RWPE1 (cell line): ENCODE measurements at regions not wholly inside any gene's neighbourhood (a gene's known extent, or its start where the extent isn't known, plus 50 kb on each side); places are given as distances from the start of the nearest gene placed in this dataset.

Experiments used
- CTCF ChIA-PET: fragments of 350-600 bp; sonication (Branson Sonifier 250); formaldehyde crosslinking; extraction: SDS; loops from one replicate; lab custom pipeline; 2021; lab: Yijun Ruan, JAX
- POLR2A ChIA-PET: fragments of 400-600 bp; formaldehyde crosslinking; extraction: SDS; loops from one replicate; lab custom pipeline; 2020; ENCODE audit warnings: antibody characterized with exemption; ENCODE audit not compliant: low non-redundant PET; lab: Yijun Ruan, JAX
- DNase-seq: peaks from one replicate; pipeline ENCODE4 v3.0.0; 2012; ENCODE audit warnings: low spot score
- H3K27ac ChIP-seq: fragments of 450-650 bp; 2 replicates; pipeline ENCODE4 v1.5.1; 2017
- CTCF ChIP-seq: fragments of 450-650 bp; conservative IDR thresholded peaks from 2 replicates; pipeline ENCODE4 v1.5.1; 2017; ENCODE audit warnings: low read depth, mild to moderate bottlenecking

GRCh38 chr22:47419239-47419638, 656.8 kb downstream of the TBC1D22A start:
- CTCF ChIA-PET: no interaction called here
- no peak for TF ChIP-seq CTCF
- POLR2A ChIA-PET: no interaction called here
- H3K27ac ChIP-seq: no peak overlapping the region
- DNase-seq: no peak

- no peak for DNase-seq
- no peak overlapping the region for H3K27ac ChIP-seq
- ChIA-PET CTCF (no interaction called here), POLR2A (no interaction called here)
- TF ChIP-seq CTCF: no peak
These were observed 655.2 kb downstream of the TBC1D22A start for GRCh38 chr22:47417699-47418098.

GRCh38 chr22:47411006-47411405, 648.6 kb downstream of the TBC1D22A start:
- TF ChIP-seq CTCF: no peak
- ChIA-PET POLR2A (no interaction called here), CTCF (no interaction called here)
- no peak for DNase-seq
- H3K27ac ChIP-seq: no peak overlapping the region

- ChIA-PET CTCF (no interaction called here), POLR2A (no interaction called here)
- no peak overlapping the region for H3K27ac ChIP-seq
- TF ChIP-seq CTCF: no peak
- no peak for DNase-seq
These were observed 647.3 kb downstream of the TBC1D22A start for GRCh38 chr22:47409539-47410275.

GRCh38 chr22:47408409-47408808, 646.0 kb downstream of the TBC1D22A start:
- POLR2A ChIA-PET: no interaction called here
- DNase-seq: no peak
- H3K27ac ChIP-seq: no peak overlapping the region
- CTCF ChIA-PET: no interaction called here
- TF ChIP-seq CTCF: no peak

GRCh38 chr22:47407461-47408025, 645.1 kb downstream of the TBC1D22A start:
- CTCF ChIA-PET: no interaction called here
- no peak overlapping the region for H3K27ac ChIP-seq
- no peak for TF ChIP-seq CTCF
- POLR2A ChIA-PET: no interaction called here
- no peak for DNase-seq
